Mucosa of descending colon (tissue), 3 donors: ENCODE measurements at regions not wholly inside any gene's neighbourhood (a gene's known extent, or its start where the extent isn't known, plus 50 kb on each side); places are given as distances from the start of the nearest gene placed in this dataset.
A peak's percentile ranks its signal among the peaks of the same experiment; 100 is the strongest.

Experiments
- ATAC-seq: fragments of 200-7000 bp; cut with Tn5 transposase; one replicate; pipeline ENCODE4 v1.9.1; 2020; ENCODE audit warnings: mild to moderate bottlenecking, moderate library complexity
- DNase-seq, 3 donors: peaks; one replicate each; pipeline ENCODE4 v3.0.0-alpha.2; 2020
- H3K36me3 ChIP-seq: fragments of 200-600 bp; one replicate; pipeline ENCODE4 v1.8.0; 2021; ENCODE audit warnings: low read depth, mild to moderate bottlenecking
- H3K4me1 ChIP-seq: fragments of 200-600 bp; one replicate; pipeline ENCODE4 v1.8.0; 2021; ENCODE audit warnings: low read depth, mild to moderate bottlenecking
- H3K4me3 ChIP-seq: fragments of 200-600 bp; one replicate; pipeline ENCODE4 v1.8.0; 2021; ENCODE audit warnings: mild to moderate bottlenecking
- H3K9me3 ChIP-seq: fragments of 200-600 bp; one replicate; pipeline ENCODE4 v1.8.0; 2021; ENCODE audit warnings: mild to moderate bottlenecking
- intact Hi-C, 2 donors: fragments of 100-400 bp; cut with DNase I in 1 of 2; cut with micrococcal nuclease in 1 of 2; formaldehyde crosslinking; loops; one replicate each; pipeline versions ENCODE4 v1.11.0 to v1.11.1; 2022; cut with DNase I, micrococcal nuclease
- TF ChIP-seq, protein P1 (sequence below): fragments of 200-600 bp; IDR thresholded peaks from one replicate; pipeline ENCODE4 v1.8.0; 2022; ENCODE audit warnings: antibody characterized with exemption, mild to moderate bottlenecking
- donor health status: DM: no; HTN: no; CAD: no; lungs with moderate emphysema.
- donor health status: DM: no; HTN: no; CAD: no.
- donor health status: DM: no; HTN: yes; CAD: no.

DNA sequence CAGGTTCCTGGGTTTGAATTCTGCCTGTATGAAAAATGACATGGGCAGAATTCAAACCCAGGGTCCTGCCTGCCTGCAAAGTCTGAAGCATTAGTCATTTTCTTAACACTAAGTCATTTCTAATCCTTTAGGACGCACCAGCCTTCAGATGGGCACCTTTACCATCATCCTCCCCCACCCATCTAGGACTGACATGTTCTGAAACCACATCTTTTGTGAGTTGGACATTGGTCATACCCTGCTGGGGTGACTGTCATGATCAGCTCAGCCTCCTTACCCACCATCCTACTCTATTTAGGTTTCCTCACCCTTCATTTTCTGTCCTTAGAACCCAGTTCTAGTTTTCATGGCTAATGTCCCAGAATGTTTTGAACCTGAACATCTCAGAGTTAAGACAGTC, 104.9 kb downstream of the TRIB2 start:
- H3K4me1 ChIP-seq: no peaks in the 10 kb centered on the region
- ATAC-seq: no peak
- no peaks in the 10 kb centered on the region for H3K9me3 ChIP-seq
- H3K4me3 ChIP-seq: no peak overlapping the region
- TF ChIP-seq, protein P1, sequence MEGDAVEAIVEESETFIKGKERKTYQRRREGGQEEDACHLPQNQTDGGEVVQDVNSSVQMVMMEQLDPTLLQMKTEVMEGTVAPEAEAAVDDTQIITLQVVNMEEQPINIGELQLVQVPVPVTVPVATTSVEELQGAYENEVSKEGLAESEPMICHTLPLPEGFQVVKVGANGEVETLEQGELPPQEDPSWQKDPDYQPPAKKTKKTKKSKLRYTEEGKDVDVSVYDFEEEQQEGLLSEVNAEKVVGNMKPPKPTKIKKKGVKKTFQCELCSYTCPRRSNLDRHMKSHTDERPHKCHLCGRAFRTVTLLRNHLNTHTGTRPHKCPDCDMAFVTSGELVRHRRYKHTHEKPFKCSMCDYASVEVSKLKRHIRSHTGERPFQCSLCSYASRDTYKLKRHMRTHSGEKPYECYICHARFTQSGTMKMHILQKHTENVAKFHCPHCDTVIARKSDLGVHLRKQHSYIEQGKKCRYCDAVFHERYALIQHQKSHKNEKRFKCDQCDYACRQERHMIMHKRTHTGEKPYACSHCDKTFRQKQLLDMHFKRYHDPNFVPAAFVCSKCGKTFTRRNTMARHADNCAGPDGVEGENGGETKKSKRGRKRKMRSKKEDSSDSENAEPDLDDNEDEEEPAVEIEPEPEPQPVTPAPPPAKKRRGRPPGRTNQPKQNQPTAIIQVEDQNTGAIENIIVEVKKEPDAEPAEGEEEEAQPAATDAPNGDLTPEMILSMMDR: no peak
- intact Hi-C loops: no loop called here
- H3K36me3 ChIP-seq: no peaks in the 10 kb centered on the region
- DNase-seq: no peak

DNA sequence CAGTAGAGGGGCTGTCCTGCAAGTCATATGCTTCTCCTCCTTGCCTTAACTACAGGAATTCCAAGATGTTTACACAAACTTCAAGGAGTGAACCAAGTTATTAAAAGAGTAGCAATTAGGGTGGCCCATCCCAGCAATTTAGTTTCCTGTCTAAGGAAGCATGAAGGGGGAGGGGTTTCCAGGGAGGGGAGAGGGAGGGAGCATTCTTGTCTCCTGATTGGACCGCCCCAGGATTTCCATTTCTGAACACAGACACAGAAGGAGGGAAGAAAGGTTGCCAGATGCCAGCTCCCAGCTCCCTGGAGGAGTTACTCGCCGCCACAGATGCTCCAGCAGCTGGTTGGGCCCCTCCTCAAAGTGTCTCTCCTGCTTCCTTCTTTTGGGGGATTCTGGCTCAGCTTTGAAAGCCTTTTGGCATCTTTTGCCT, 107.6 kb downstream of the TRIB2 start:
- peak; percentile 21 for ATAC-seq
- intact Hi-C loops: no loop called here

DNA sequence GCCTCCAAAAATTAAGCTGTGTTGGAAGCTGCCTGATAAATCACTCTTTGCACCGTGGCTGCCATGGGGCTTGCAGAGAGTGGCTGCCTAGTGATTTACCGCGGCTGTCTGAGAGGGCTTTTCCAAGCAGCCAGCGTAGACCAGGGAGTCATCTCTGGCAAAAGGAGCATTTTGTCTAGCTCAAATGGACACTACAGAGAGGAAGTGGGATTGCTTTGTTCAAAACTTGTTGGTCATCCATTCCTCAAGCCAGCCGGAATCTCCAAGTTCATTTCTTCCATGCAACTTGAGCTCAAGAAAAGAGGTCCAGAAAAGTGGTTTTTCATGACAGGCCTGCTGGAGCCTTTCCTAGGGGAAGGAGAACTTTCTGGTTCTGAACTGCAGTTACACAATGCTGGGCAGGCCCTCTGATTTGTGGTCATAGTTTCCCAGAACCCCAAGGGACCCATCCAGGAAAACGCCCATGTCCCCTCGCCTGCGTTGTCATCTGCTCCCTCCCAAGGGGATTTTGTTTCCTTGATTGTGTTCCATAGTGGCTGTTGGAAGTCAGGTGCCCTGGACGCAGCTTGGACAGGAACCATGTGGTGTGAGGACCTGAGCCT, 108.1 kb downstream of the TRIB2 start:
- DNase-seq (peak in 2 of 3 donors; percentile 16 to 18), ATAC-seq (peak; percentile 40)
- intact Hi-C loops: no loop called here
- no peak overlapping the region for H3K4me3 ChIP-seq
- no peaks in the 10 kb centered on the region for H3K9me3 ChIP-seq
- no peaks in the 10 kb centered on the region for H3K36me3 ChIP-seq
- H3K4me1 ChIP-seq: no peaks in the 10 kb centered on the region
- TF ChIP-seq, protein P1: no peak

More for the DNA sequence above, 107.6 kb downstream of the TRIB2 start:
- DNase-seq: no peak
- Histone ChIP-seq H3K36me3 (no peaks in the 10 kb centered on the region), H3K4me1 (no peaks in the 10 kb centered on the region), H3K4me3 (no peak overlapping the region), H3K9me3 (no peaks in the 10 kb centered on the region)
- TF ChIP-seq, protein P1: no peak

- H3K4me1 ChIP-seq: no peaks in the 10 kb centered on the region
- no peaks in the 10 kb centered on the region for H3K9me3 ChIP-seq
- H3K4me3 ChIP-seq: no peak overlapping the region
- ATAC-seq (no peak), DNase-seq (no peak)
- H3K36me3 ChIP-seq: no peaks in the 10 kb centered on the region
- TF ChIP-seq, protein P1: no peak
- intact Hi-C loops: no loop called here
These were observed 110.0 kb downstream of the TRIB2 start for GRCh38 chr2:12826781-12827180.

DNA sequence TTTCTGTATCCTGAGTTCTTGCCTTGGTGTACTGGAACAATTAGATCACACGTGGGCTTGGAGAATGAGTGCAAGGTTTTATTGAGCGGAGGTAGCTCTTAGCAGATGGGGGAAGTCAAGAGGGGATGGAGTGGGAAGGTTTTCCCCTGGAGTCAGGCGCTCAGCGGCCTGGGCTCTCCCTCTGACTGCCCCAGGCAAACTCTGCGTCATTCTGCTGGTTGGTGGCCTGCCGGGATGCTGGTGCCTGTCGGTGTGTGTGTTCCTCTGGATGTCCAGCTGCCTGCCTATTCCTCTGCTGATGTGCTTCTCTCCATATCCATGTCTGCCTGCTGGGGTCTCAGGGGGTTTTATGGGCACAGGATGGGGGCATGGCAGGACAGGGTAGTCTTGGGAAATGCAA, 111.0 kb downstream of the TRIB2 start:
- intact Hi-C loops: no loop called here
- no peak for DNase-seq

More for the DNA sequence above, 111.0 kb downstream of the TRIB2 start:
- H3K4me1 ChIP-seq: no peaks in the 10 kb centered on the region
- no peaks in the 10 kb centered on the region for H3K36me3 ChIP-seq
- no peak overlapping the region for H3K4me3 ChIP-seq
- TF ChIP-seq, protein P1: no peak
- ATAC-seq: no peak
- no peaks in the 10 kb centered on the region for H3K9me3 ChIP-seq
